Endothelial cell of umbilical vein (primary cell): ENCODE measurements at regions not wholly inside any gene's neighbourhood (a gene's known extent, or its start where the extent isn't known, plus 50 kb on each side); places are given as distances from the start of the nearest gene placed in this dataset.

ENCODE experiments used
- BruUV-seq: library from RNA; stranded (reverse); fragments of 400-500 nt; replicated peaks from 2 replicates; lab custom pipeline; 2021; lab: Mats Ljungman, UMichigan
- CTCF ChIA-PET: fragments of 300-600, 350-600 bp; sonication (Branson Sonifier 250); formaldehyde crosslinking; loops from one replicate; lab custom pipeline; 2021; ENCODE audit warnings: antibody characterized with exemption, inconsistent platforms; lab: Charles Lee
- POLR2A ChIA-PET: fragments of 300-600, 350-600 bp; sonication (Branson Sonifier 250); formaldehyde crosslinking; loops from one replicate; lab custom pipeline; 2021; ENCODE audit warnings: antibody characterized with exemption, inconsistent platforms; lab: Charles Lee
- DNase-seq: peaks from one replicate; pipeline ENCODE4 v3.0.0-alpha.2; 2011; ENCODE audit warnings: low read depth, low spot score
- FAIRE-seq: peaks from 2 replicates; lab custom pipeline; 2011; peaks lifted over from hg19 to GRCh38; lab: Jason Lieb, UNC
- H2AFZ ChIP-seq: 2 replicates; pipeline ENCODE4 v1.6.0; 2012; ENCODE audit warnings: low read depth, low read length, control low read depth, inconsistent platforms
- H3K27ac ChIP-seq: 2 replicates; pipeline ENCODE4 v1.5.1; 2011; ENCODE audit warnings: low read depth, mild to moderate bottlenecking, control low read depth, low read length, moderate library complexity; ENCODE audit not compliant: insufficient read depth
- H3K27me3 ChIP-seq, 2 experiments: 2 replicates each; pipeline versions ENCODE4 v1.6.0 to v1.6.1; 2011; ENCODE audit warnings: low read length in 2 of 2, mixed read lengths in 1 of 2; ENCODE audit not compliant: control insufficient read depth in 2 of 2, insufficient read depth in 2 of 2
- H3K36me3 ChIP-seq, 2 experiments: 2 replicates in 1 of 2; 3 replicates in 1 of 2; pipeline ENCODE4 v1.5.1; 2011; ENCODE audit warnings: low read length in 2 of 2, mild to moderate bottlenecking in 1 of 2, moderate library complexity in 1 of 2; ENCODE audit not compliant: control insufficient read depth in 2 of 2, insufficient read depth in 2 of 2; ENCODE audit errors: extremely low read depth in 1 of 2
- H3K4me1 ChIP-seq: 3 replicates; pipeline ENCODE4 v1.5.1; 2011; ENCODE audit warnings: mild to moderate bottlenecking, low read length; ENCODE audit not compliant: control insufficient read depth, insufficient read depth; ENCODE audit errors: extremely low read depth
- H3K4me2 ChIP-seq: 2 replicates; pipeline ENCODE4 v1.6.1; 2011; ENCODE audit warnings: low read length, control low read depth, mixed read lengths; ENCODE audit not compliant: insufficient read depth
- H3K4me3 ChIP-seq, 3 experiments: fragments of 200-600 bp in 1 of 3; sonication (generic), shearing (Covaris generic) in 1 of 3; replicated peaks in 1 of 3; 2 replicates each; pipeline ENCODE4 v1.5.1; 2011 to 2016; ENCODE audit warnings: control low read depth in 3 of 3, low read length in 3 of 3, mild to moderate bottlenecking in 2 of 3, inconsistent platforms in 1 of 3, low read depth in 1 of 3, moderate library complexity in 1 of 3; ENCODE audit not compliant: insufficient read depth in 1 of 3
- H3K79me2 ChIP-seq: 2 replicates; pipeline ENCODE4 v1.6.0; 2012; ENCODE audit warnings: low read length, inconsistent platforms; ENCODE audit not compliant: control insufficient read depth, insufficient read depth
- H3K9ac ChIP-seq: replicated peaks from 2 replicates; pipeline ENCODE3; 2011; ENCODE audit warnings: low read length, control low read depth; ENCODE audit not compliant: insufficient read depth; ENCODE audit errors: extremely low read depth
- H3K9me1 ChIP-seq: replicated peaks from 3 replicates; pipeline ENCODE4 v1.6.0; 2011; ENCODE audit warnings: mild to moderate bottlenecking, low read length; ENCODE audit not compliant: control insufficient read depth, insufficient read depth; ENCODE audit errors: extremely low read depth
- H3K9me3 ChIP-seq: replicated peaks from 2 replicates; pipeline ENCODE4 v1.5.1; 2012; ENCODE audit warnings: low read length, inconsistent platforms; ENCODE audit not compliant: control insufficient read depth, insufficient read depth
- H4K20me1 ChIP-seq: replicated peaks from 2 replicates; pipeline ENCODE3; 2011; ENCODE audit warnings: mild to moderate bottlenecking, low read length; ENCODE audit not compliant: control insufficient read depth, insufficient read depth; ENCODE audit errors: extremely low read depth
- CTCF ChIP-seq, 2 donors: IDR thresholded peaks; 1 replicate in 1 of 2; 2 replicates in 1 of 2; pipeline ENCODE4 v1.5.1; 2011; ENCODE audit warnings: low read length in 2 of 2, mild to moderate bottlenecking in 2 of 2, moderate library complexity in 2 of 2, control low read depth in 1 of 2, inconsistent platforms in 1 of 2, low read depth in 1 of 2; ENCODE audit not compliant: insufficient read depth in 1 of 2; ENCODE audit errors: extremely low read depth in 1 of 2
- EZH2 ChIP-seq: IDR thresholded peaks from 2 replicates; pipeline ENCODE4 v1.6.1; 2012; ENCODE audit warnings: borderline replicate concordance, low read depth, mild to moderate bottlenecking, moderate library complexity, low read length, inconsistent platforms; ENCODE audit not compliant: severe bottlenecking
- FOS ChIP-seq: IDR thresholded peaks from 2 replicates; pipeline ENCODE4 v1.6.1; 2011; ENCODE audit warnings: mild to moderate bottlenecking, low read length, moderate library complexity, borderline replicate concordance; ENCODE audit not compliant: insufficient read depth
- GATA2 ChIP-seq: IDR thresholded peaks from 2 replicates; pipeline ENCODE4 v1.7.0; 2011; ENCODE audit warnings: low read depth, mild to moderate bottlenecking, moderate library complexity, mixed read lengths, low read length; ENCODE audit not compliant: insufficient read length, insufficient read depth
- JUN ChIP-seq: IDR thresholded peaks from 2 replicates; pipeline ENCODE4 v1.6.1; 2011; ENCODE audit warnings: borderline replicate concordance, low read depth; ENCODE audit not compliant: insufficient read length, insufficient read depth
- MAX ChIP-seq: IDR thresholded peaks from 2 replicates; pipeline ENCODE4 v1.6.1; 2011; ENCODE audit not compliant: insufficient read depth, insufficient read length
- MYC ChIP-seq: IDR thresholded peaks from one replicate; pipeline ENCODE4 v1.6.1; 2011; ENCODE audit warnings: mild to moderate bottlenecking, low read depth, low read length
- POLR2A ChIP-seq: IDR thresholded peaks from 2 replicates; pipeline ENCODE4 v1.6.1; 2012; ENCODE audit warnings: low read depth, mild to moderate bottlenecking, control low read depth, low read length
- POLR2AphosphoS5 ChIP-seq: IDR thresholded peaks from 2 replicates; pipeline ENCODE4 v1.6.1; 2012; ENCODE audit warnings: low read depth, mild to moderate bottlenecking, control low read depth, low read length, moderate library complexity; ENCODE audit not compliant: insufficient read depth
- dilution Hi-C: fragments of 300-500 bp; cut with MboI; formaldehyde crosslinking; loops from one replicate; pipeline ENCODE4 v1.15.0; 2019; ENCODE audit warnings: low sequenced_read_pairs; ENCODE audit not compliant: extremely low pct_ligation_motif_present
- intact Hi-C: fragments of 100-400 bp; cut with micrococcal nuclease; formaldehyde crosslinking; loops from one replicate; pipeline ENCODE4 v1.10.0; 2022

- FAIRE-seq (no peak), DNase-seq (no peak)
- H3K4me1 ChIP-seq: no peaks in the 10 kb centered on the region
- H3K4me3 ChIP-seq: no peak overlapping the region
- no peaks in the 10 kb centered on the region for H3K27me3 ChIP-seq
- H3K9ac ChIP-seq: no peak overlapping the region
- H2AFZ ChIP-seq: no peak overlapping the region
- H3K36me3 ChIP-seq: no peaks in the 10 kb centered on the region
- BruUV-seq: no TSS peak
- no peaks in the 10 kb centered on the region for H3K9me3 ChIP-seq
- no peaks in the 10 kb centered on the region for H3K9me1 ChIP-seq
- H3K27ac ChIP-seq: no peak overlapping the region
- TF ChIP-seq EZH2 (no peak), MAX (no peak), CTCF (IDR thresholded peaks at IDR 0.05; ENCODE audit: extremely low read depth in 1 of 2, insufficient read depth in 1 of 2, low read depth in 1 of 2, low read length in 2 of 2) (no peak), GATA2 (no peak), FOS (no peak), POLR2A (no peak), JUN (no peak), POLR2AphosphoS5 (no peak), MYC (no peak)
- intact Hi-C loops (no loop called here), dilution Hi-C loops (no loop called here)
- CTCF ChIA-PET: no interaction called here
- no peaks in the 10 kb centered on the region for H3K79me2 ChIP-seq
- POLR2A ChIA-PET: no interaction called here
- H3K4me2 ChIP-seq: no peak overlapping the region
- H4K20me1 ChIP-seq: no peaks in the 10 kb centered on the region
Observed at GRCh38 chr18:54100920-54101470, 123.5 kb downstream of the MBD2 start.
